GM12892 (cell line): ENCODE measurements at regions not wholly inside any gene's neighbourhood (a gene's known extent, or its start where the extent isn't known, plus 50 kb on each side); places are given as distances from the start of the nearest gene placed in this dataset.
"Not testable (repeated sequence)": the region's sequence is repeated elsewhere in the genome, so short reads cannot be mapped to it uniquely, and the experiment has no call there.

ENCODE experiments used
- DNase-seq: peaks from one replicate; pipeline ENCODE4 v3.0.0; 2011; ENCODE audit not compliant: insufficient read length
- FAIRE-seq: peaks from 2 replicates; lab custom pipeline; 2011; peaks lifted over from hg19 to GRCh38; lab: Jason Lieb, UNC
- POLR2A ChIP-seq: IDR thresholded peaks from 2 replicates; pipeline ENCODE4 v1.6.1; 2011; ENCODE audit warnings: low read depth, low read length, control low read depth
- POLR2AphosphoS5 ChIP-seq: IDR thresholded peaks from 2 replicates; pipeline ENCODE4 v1.6.1; 2011; ENCODE audit warnings: low read depth, low read length, control low read depth
- TAF1 ChIP-seq: IDR thresholded peaks from 2 replicates; pipeline ENCODE4 v1.6.1; 2011; ENCODE audit warnings: low read depth, mild to moderate bottlenecking, control low read depth, low read length, borderline replicate concordance

DNA sequence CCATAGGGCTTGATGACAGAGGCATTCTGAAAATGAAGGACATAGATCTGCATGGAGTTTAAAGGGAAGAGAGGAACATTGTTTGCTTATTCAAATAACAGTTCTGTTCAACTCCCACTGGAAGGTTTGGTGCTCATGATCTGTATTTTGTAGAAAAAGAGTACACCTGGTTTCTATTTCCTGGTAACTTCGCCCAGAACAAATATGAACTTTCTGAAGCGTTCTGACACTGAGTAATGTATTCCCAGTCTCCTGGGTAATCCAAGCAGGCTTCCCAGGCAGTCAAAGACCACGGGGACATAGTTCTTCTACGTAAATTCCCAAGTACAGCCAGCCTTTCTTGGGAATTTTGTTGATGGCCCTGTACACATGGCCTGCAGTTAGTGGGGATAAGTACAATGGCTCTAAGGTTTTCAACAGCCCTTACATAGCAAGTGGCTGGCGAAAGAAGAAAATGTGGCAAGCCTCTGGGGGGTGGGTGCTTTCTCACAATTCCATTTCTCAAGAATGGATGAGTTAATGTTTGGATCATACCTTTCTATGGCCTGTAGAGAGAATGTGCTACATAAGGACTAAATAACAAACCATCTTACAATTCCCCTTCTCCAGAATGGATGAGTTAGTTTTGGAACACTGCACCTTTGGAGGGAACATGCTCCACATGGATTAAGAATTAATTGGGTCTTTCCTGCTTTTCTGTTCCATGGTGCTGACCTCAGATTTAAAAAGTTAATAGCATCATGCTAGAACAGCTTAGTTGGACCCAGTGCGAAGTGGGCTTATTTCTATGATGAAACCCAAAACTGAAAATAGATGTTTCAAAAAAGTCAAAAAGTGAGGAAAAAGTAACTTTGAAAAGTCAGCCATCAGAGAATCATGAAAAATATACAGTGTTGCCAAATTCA lies 52.7 kb downstream of the COL6A6 start:
- no peak for TF ChIP-seq POLR2AphosphoS5
- no peak for TF ChIP-seq TAF1
- no peak for TF ChIP-seq POLR2A
- no peak for FAIRE-seq
- DNase-seq, result no peak

DNA sequence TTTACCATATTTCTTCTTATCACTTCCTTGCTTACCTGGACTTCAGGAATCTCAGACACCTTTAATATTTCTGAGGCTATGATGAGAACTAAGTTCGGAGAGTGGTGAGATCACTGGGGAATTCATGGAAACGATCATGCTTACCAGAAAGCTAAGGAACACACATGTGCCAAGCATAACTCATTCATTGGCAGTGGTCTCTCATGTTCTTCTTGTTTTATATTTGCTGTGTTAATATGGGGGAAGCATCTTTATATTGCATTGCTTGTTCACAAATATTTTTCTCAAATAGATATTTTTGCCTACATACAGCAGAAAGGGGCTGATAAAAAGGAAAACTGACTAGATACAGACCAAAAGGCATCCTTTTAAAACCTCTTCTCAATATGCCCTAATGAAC lies 55.8 kb downstream of the COL6A6 start:
- FAIRE-seq (no peak), DNase-seq (no peak)
- no peak for TF ChIP-seq POLR2A
- TF ChIP-seq TAF1, result no peak
- no peak for TF ChIP-seq POLR2AphosphoS5

DNA sequence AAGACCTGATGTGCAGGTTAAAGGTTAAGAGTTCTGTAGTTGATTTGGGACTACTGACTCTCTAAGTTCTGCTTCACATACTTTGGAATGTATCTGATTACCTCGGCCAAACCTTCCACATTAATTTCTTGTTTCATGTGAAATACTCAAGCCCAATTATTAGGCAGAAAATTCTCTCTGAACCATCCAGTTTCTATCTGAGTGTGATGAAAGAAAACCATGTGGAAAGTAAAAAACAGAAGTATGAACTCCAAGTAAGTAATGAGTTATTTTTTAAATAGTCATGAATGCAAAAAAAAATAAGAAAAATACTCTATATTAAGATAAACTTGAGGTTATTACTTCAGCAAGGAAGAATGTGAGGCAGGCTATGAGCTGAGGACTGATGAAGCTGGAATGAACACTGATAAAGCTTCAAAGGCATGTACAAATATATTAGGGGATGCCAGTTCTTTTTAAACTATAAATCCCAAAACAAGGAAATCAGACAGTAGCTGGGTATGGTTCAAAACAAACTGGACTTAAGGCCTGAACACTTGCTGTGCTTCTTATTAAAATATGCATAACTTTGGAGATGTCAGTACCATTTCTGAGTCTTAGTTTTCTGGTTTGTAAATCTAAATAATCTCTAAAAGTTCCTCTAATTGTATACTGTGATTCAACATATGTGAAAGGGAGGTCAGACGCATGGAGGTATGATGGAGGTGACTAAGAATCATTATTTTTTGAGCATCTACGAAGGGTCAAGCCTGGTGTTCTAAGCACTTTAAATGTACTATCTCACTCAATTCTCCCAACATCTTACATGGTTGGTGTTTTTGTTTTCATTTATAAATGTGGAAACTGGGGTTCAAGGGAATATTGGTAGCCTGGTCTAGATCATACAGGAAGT lies 59.6 kb downstream of the COL6A6 start:
- DNase-seq, result no peak

DNA sequence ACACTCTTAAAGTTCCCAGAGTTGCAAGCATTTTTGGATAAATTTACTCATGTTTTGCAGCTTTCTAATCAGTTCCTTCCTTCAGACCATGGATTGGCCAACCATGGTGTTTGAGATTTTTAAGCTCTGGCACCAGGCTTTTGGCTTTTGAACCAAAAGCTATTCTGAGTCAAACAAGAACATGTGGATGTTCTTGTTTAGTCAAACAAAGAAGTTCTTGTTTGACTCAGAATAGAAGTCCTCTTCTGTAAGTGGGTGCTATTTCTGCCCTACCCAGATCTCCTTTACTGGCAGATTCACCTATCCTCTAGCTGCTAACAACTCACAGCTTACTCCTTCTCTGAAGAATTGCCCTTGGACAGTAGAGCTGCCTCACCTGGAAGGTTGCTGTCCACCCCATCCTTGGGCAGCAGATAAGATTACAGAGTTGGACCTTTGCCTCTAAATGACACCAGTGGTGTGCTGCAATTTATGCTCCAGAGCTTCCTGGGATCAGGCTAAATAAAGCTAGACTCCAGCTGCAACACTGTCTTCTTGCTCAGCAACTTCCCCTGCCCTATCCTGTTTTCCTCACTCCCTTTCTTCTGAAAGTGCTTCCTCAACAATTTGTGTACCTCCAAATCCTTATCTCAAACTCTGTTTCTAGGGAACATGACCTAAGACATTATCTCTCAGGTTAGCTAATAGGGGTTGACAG lies 65.6 kb downstream of the COL6A6 start:
- DNase-seq (no peak), FAIRE-seq (peak; percentile 70)
- no peak for TF ChIP-seq TAF1

More for the DNA sequence above, 59.6 kb downstream of the COL6A6 start:
- TF ChIP-seq TAF1 (no peak), POLR2A (no peak), POLR2AphosphoS5 (no peak)
- FAIRE-seq, result no peak

DNA sequence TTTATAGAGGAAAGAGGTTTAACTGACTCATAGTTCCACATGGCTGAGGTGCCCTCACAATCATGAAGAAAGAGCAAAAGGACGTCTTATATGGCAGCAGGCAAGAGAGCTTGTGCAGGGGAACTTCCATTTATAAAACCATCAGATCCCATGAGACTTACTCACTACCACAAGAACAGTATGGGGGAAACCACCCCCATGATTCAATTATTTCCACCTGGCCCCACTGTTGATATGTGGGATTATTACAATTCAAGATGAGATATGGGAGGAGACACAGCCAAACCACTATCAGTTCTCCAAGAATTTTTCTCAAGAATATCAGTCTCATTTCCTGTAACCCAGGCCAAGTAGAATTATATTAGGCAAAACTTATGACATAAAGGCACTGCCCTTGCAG lies 77.8 kb downstream of the COL6A6 start:
- DNase-seq, FAIRE-seq: not testable (repeated sequence)

DNA sequence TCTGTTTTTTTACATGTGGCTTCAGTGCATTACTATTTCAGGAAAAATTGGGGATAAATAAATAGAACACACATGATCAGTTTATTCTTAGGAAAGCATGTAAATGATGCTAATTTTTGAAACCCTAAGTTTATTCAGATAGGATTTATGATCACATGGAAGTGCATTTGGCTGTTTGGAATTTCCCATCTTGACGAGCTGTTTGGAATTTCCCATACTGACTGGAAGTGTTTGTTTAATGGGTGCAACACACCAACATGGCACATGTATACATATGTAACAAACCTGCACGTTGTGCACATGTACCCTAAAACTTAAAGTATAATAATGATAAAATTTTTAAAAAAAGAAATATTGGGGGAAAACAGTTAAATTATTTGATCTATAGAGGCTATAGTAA lies 79.5 kb downstream of the COL6A6 start:
- TF ChIP-seq TAF1 (no peak), POLR2AphosphoS5 (no peak), POLR2A (no peak)
- DNase-seq, result no peak
- FAIRE-seq, result no peak

DNA sequence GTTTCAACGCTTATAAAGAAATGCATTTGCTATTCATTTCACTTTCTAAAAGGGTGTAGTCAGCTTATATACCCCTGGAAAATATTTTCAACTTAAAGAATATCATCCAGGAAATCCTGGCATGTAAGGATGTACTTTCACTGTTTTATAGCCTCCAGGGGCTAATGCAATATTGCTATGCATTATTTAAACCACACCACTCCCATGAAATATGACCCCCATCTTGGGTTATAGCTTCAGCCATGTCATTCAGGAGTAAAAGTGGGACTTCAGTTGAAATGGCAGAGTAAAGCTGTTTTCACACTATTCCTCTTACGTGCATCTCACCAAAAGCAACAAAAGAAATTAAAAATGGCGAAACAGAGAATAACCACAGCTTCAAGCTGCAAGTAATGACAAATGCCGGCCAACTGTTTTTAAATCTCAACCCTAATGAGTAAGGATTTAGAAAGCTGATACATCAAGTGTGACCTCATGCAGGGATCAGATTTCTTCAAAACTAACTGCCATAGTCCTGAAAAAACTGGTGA lies 84.5 kb downstream of the COL6A6 start:
- no peak for FAIRE-seq
- TF ChIP-seq POLR2AphosphoS5, result no peak
- no peak for TF ChIP-seq POLR2A
- no peak for TF ChIP-seq TAF1
- DNase-seq, result no peak

DNA sequence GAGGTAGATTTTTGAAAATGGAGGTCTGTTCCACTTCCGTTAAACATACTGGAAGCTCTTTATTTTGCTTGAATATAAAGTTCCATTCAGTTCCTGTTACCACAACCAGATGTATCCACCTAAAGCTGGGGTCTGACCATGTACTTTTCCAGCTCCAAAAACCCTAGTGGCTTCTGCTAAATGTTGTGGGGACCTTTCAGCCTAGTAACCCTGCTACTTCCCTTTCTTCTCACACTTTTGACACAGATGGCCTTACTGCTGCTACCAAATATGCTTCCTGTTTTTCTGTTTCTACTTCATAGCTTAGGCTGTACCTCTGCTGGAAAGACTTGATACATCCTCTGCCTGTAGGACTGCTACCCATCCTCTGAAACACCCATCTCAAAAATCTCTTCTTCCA lies 87.8 kb downstream of the COL6A6 start:
- TF ChIP-seq TAF1, result no peak
- no peak for TF ChIP-seq POLR2AphosphoS5
- TF ChIP-seq POLR2A, result no peak
- DNase-seq, result no peak
- no peak for FAIRE-seq

DNA sequence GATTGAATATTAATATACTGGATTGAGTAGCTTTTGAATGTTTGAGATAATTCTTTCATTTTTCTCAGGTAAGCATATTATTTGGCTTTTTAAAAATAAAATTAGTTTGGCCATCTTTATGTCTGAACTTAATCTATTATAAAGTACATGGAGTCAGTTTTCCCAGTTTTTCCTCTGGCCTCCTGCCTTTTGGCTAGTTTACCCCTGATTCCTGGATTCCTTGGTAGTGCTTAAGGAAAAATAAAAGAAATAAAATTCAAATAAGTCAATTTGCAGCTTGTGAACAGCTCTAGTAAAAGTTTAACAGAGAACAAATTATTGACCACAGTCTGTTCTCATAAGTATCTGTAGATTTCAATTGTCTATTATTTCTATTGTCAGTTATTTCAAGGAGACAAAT lies 89.4 kb downstream of the COL6A6 start:
- no peak for DNase-seq
- no peak for FAIRE-seq

DNA sequence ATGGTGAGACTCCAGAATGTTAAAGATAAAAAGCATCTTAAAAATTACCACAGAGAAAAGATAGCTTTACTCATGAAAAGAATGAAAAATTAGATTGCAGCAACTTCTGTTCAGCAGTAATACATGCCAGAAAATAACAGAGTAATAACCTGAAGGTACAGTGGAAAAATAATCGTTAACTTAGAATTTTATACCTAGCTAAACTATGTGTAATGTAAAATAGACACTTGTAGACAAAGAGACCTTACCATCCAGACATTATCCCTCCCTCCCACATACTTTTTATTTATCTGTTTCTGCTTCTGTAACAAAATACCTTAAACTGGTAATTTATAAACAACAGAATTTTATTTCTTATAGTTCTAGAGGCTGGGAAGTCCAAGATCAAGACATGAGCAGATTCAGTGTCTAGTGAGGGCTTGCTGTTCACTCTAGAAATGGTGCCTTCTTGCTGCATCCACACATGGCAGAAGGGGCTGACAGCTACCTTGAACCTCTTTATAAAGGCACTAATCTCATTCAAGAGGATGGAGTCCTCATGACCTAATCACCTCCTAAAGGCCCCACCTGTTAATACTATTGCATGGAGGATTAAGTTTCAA lies 90.7 kb downstream of the COL6A6 start:
- no peak for FAIRE-seq
- TF ChIP-seq POLR2AphosphoS5, result no peak
- no peak for TF ChIP-seq POLR2A
- no peak for TF ChIP-seq TAF1
- DNase-seq, result no peak

More for the DNA sequence above, 89.4 kb downstream of the COL6A6 start:
- no peak for TF ChIP-seq POLR2A
- no peak for TF ChIP-seq TAF1
- TF ChIP-seq POLR2AphosphoS5, result no peak
